HCT116 (cell line): ENCODE measurements at regions not wholly inside any gene's neighbourhood (a gene's known extent, or its start where the extent isn't known, plus 50 kb on each side); places are given as distances from the start of the nearest gene placed in this dataset.

Source experiments
- ATAC-seq: fragments of 200-7000 bp; cut with Tn5 transposase; 2 replicates; pipeline ENCODE4 v1.9.1; 2020; ENCODE audit warnings: mild to moderate bottlenecking, moderate library complexity
- BruUV-seq: library from RNA; stranded (reverse); fragments of 400-500 nt; replicated peaks from 2 replicates; lab custom pipeline; 2021; lab: Mats Ljungman, UMichigan
- CTCF ChIA-PET: fragments of 300-600 bp; sonication (Branson Sonifier 250); formaldehyde crosslinking; loops from one replicate; lab custom pipeline; 2021; ENCODE audit warnings: antibody characterized with exemption; lab: Charles Lee
- POLR2A ChIA-PET: fragments of 300-600, 350-600 bp; sonication (Branson Sonifier 250); formaldehyde crosslinking; loops from one replicate; lab custom pipeline; 2021; ENCODE audit warnings: antibody characterized with exemption; lab: Charles Lee
- RAD21 ChIA-PET, 2 experiments: fragments of 300-600 bp; sonication (Branson Sonifier 250); formaldehyde crosslinking; loops; one replicate each; lab custom pipeline; 2023; ENCODE audit warnings: low total read pairs in 2 of 2; ENCODE audit not compliant: uncharacterized antibody in 2 of 2, unreplicated experiment in 2 of 2, low non-redundant PET in 1 of 2; lab: Charles Lee
- DNase-seq: peaks from one replicate; pipeline ENCODE4 v3.0.0-alpha.2; 2010; ENCODE audit warnings: low read depth, low spot score
- H2AFZ ChIP-seq: fragments of 200-600 bp; shearing (Covaris generic), sonication (generic); 2 replicates; pipeline ENCODE4 v1.6.1; 2017; ENCODE audit warnings: low read depth, mixed run types, mixed read lengths, antibody characterized with exemption, low read length; ENCODE audit not compliant: poor library complexity, severe bottlenecking
- H3K27ac ChIP-seq: 2 replicates; pipeline ENCODE4 v1.5.1; 2012; ENCODE audit warnings: low read depth, low read length
- H3K27me3 ChIP-seq: fragments of 200-600 bp; sonication (generic); 2 replicates; pipeline ENCODE4 v1.6.1; 2016; ENCODE audit warnings: mixed run types, low read length, mixed read lengths; ENCODE audit not compliant: insufficient read depth
- H3K36me3 ChIP-seq, 2 experiments: fragments of 200-500 bp in 1 of 2; fragments of 200-600 bp in 1 of 2; sonication (Bioruptor generic) in 1 of 2; sonication (generic) in 1 of 2; 2 replicates each; pipeline versions ENCODE4 v1.5.1 to v1.6.1; 2014 to 2016; ENCODE audit warnings: low read length in 2 of 2, inconsistent platforms in 1 of 2, mixed read lengths in 1 of 2, mixed run types in 1 of 2; ENCODE audit not compliant: insufficient read depth in 2 of 2, control insufficient read depth in 1 of 2
- H3K4me1 ChIP-seq, 2 experiments: fragments of 200-600 bp in 1 of 2; sonication (generic) in 1 of 2; 2 replicates each; pipeline versions ENCODE4 v1.5.1 to v1.6.1; 2012 to 2017; ENCODE audit warnings: low read length in 2 of 2, inconsistent platforms in 1 of 2, mild to moderate bottlenecking in 1 of 2, mixed read lengths in 1 of 2, mixed run types in 1 of 2, moderate library complexity in 1 of 2; ENCODE audit not compliant: insufficient read depth in 2 of 2, control insufficient read depth in 1 of 2
- H3K4me2 ChIP-seq: fragments of 200-600 bp; sonication (generic); 2 replicates; pipeline ENCODE4 v1.6.1; 2017; ENCODE audit warnings: mixed run types, low read length, mixed read lengths
- H3K4me3 ChIP-seq, 2 experiments: fragments of 200-600 bp in 1 of 2; sonication (generic) in 1 of 2; replicated peaks in 1 of 2; 2 replicates each; pipeline ENCODE4 v1.5.1; 2011 to 2016; ENCODE audit warnings: low read length in 2 of 2, control low read depth in 1 of 2, low read depth in 1 of 2, mild to moderate bottlenecking in 1 of 2, mixed read lengths in 1 of 2, mixed run types in 1 of 2
- H3K79me2 ChIP-seq: fragments of 200-600 bp; sonication (generic); 2 replicates; pipeline ENCODE4 v1.6.1; 2017; ENCODE audit warnings: mild to moderate bottlenecking, mixed run types, low read length, moderate library complexity, mixed read lengths; ENCODE audit not compliant: insufficient read depth
- H3K9ac ChIP-seq: fragments of 200-600 bp; sonication (generic); 2 replicates; pipeline ENCODE4 v1.6.1; 2016; ENCODE audit warnings: low read length, mixed read lengths
- H3K9me2 ChIP-seq: fragments of 200-600 bp; sonication (generic), shearing (Covaris generic); 2 replicates; pipeline ENCODE4 v1.6.1; 2017; ENCODE audit warnings: mixed run types, mild to moderate bottlenecking, moderate library complexity; ENCODE audit not compliant: insufficient read depth
- H3K9me3 ChIP-seq, 2 experiments: fragments of 200-500 bp in 1 of 2; fragments of 200-600 bp in 1 of 2; sonication (Bioruptor generic) in 1 of 2; sonication (generic) in 1 of 2; 2 replicates each; pipeline ENCODE4 v1.6.1; 2014 to 2017; ENCODE audit warnings: low read length in 2 of 2, mixed read lengths in 2 of 2, inconsistent platforms in 1 of 2, low read depth in 1 of 2, mild to moderate bottlenecking in 1 of 2, mixed run types in 1 of 2, moderate library complexity in 1 of 2; ENCODE audit not compliant: control insufficient read depth in 1 of 2, insufficient read depth in 1 of 2
- H4K20me1 ChIP-seq: fragments of 200-600 bp; sonication (generic), shearing (Covaris generic); 2 replicates; pipeline ENCODE4 v1.6.1; 2017; ENCODE audit warnings: mixed run types, mild to moderate bottlenecking, moderate library complexity; ENCODE audit not compliant: insufficient read depth
- ATF3 ChIP-seq: IDR thresholded peaks from 2 replicates; pipeline ENCODE4 v1.6.1; 2012
- CBX3 ChIP-seq: IDR thresholded peaks from 2 replicates; pipeline ENCODE4 v1.6.1; 2012; ENCODE audit warnings: low read depth
- EZH2 ChIP-seq: fragments of 200-600 bp; sonication (generic); IDR thresholded peaks from 2 replicates; pipeline ENCODE4 v1.6.1; 2017; ENCODE audit warnings: antibody characterized with exemption, mixed run types
- FOSL1 ChIP-seq: IDR thresholded peaks from 2 replicates; pipeline ENCODE4 v1.6.1; 2012; ENCODE audit warnings: low read depth
- JUND ChIP-seq: IDR thresholded peaks from 2 replicates; pipeline ENCODE4 v1.6.1; 2012
- POLR2AphosphoS5 ChIP-seq: IDR thresholded peaks from 2 replicates; pipeline ENCODE4 v1.6.1; 2011; ENCODE audit warnings: mild to moderate bottlenecking, low read depth, low read length, moderate library complexity
- REST ChIP-seq: IDR thresholded peaks from 2 replicates; pipeline ENCODE4 v1.6.1; 2012; ENCODE audit warnings: low read depth
- SP1 ChIP-seq: IDR thresholded peaks from 2 replicates; pipeline ENCODE4 v1.6.1; 2012; ENCODE audit warnings: low read depth
- SRF ChIP-seq: IDR thresholded peaks from 2 replicates; pipeline ENCODE4 v1.6.1; 2012; ENCODE audit warnings: low read depth
- TCF7L2 ChIP-seq: IDR thresholded peaks from 2 replicates; pipeline ENCODE4 v1.7.0; 2011; ENCODE audit warnings: borderline replicate concordance, inconsistent platforms; ENCODE audit not compliant: insufficient read depth, insufficient read length; ENCODE audit errors: extremely low read depth
- YY1 ChIP-seq: IDR thresholded peaks from 2 replicates; pipeline ENCODE4 v1.6.1; 2011; ENCODE audit warnings: low read length, low read depth, moderate library complexity, mild to moderate bottlenecking; ENCODE audit not compliant: insufficient replicate concordance; ENCODE audit errors: extremely low read depth
- ZNF274 ChIP-seq: fragments of 200-500 bp; sonication (Bioruptor generic); IDR thresholded peaks from 2 replicates; pipeline ENCODE4 v1.6.1; 2014; ENCODE audit warnings: mild to moderate bottlenecking, low read depth, low read length, inconsistent platforms
- intact Hi-C: fragments of 100-400 bp; cut with micrococcal nuclease; formaldehyde crosslinking; loops from 2 replicates; pipeline ENCODE4 v1.10.0; 2022

DNA sequence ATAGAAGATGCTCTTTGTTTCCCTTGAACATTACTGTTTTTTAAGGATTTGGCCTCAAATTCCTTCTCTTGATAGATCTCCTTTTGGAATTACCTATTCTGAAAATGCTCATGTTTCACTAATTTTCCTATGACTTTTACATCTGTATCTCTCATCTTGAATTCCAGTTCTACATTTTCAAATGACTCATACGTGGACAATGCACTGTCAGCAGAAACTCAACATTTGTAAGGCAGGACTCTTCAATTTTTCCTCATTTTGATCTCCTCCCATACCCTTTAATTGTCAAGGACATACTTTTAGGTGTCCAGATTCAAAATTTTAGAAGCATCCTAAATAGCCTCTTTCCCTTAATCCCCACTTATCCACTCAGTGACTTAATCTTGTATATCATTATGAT lies 341.0 kb upstream of the RASGRP1 start:
- Histone ChIP-seq H4K20me1 (no peaks in the 10 kb centered on the region), H3K9me2 (no peaks in the 10 kb centered on the region), H3K27ac (no peak overlapping the region), H3K79me2 (no peaks in the 10 kb centered on the region), H3K4me3 (no peak overlapping the region), H3K9me3 (no peaks in the 10 kb centered on the region), H3K4me2 (no peak overlapping the region), H3K36me3 (no peaks in the 10 kb centered on the region), H3K27me3 (no peaks in the 10 kb centered on the region), H3K4me1 (no peaks in the 10 kb centered on the region), H3K9ac (no peak overlapping the region), H2AFZ (no peak overlapping the region)
- ChIA-PET POLR2A (no interaction called here), RAD21 (no interaction called here), CTCF (no interaction called here)
- DNase-seq, result no peak
- TF ChIP-seq CBX3, result no peak
- TF ChIP-seq SP1, result no peak
- no peak for TF ChIP-seq FOSL1
- TF ChIP-seq YY1, result no peak
- BruUV-seq, result no TSS peak
- intact Hi-C loops, result no loop called here
- no peak for ATAC-seq

DNA sequence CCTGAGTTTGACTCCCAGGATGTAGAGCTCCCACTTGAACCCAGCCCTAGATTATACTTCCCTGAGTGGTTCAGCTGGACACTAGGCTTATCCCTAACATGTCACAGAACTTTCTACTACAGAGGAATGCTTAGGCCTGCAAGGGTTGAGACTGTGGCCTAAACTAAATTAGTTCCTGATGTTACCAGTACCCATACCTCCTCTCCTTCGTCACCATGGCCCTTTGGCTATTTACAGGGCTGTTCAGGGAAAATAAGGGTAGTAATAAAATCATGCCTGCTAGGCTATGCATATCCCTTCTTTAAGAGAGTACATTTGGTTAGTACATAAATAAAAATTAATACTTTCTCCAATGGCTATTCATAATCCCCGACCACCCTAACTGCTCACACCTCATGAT lies 356.4 kb upstream of the RASGRP1 start:
- no peaks in the 10 kb centered on the region for H3K36me3 ChIP-seq
- H3K4me2 ChIP-seq, result no peak overlapping the region
- no peaks in the 10 kb centered on the region for H3K9me2 ChIP-seq
- no peaks in the 10 kb centered on the region for H3K27me3 ChIP-seq
- H3K4me3 ChIP-seq, result no peak overlapping the region
- BruUV-seq, result no TSS peak
- DNase-seq, result no peak
- H3K9ac ChIP-seq, result no peak overlapping the region
- intact Hi-C loops, result no loop called here
- no peak for ATAC-seq
- H3K9me3 ChIP-seq, result no peaks in the 10 kb centered on the region
- no peaks in the 10 kb centered on the region for H3K4me1 ChIP-seq
- TF ChIP-seq JUND (no peak), TCF7L2 (no peak), ZNF274 (no peak), CBX3 (no peak), REST (no peak), ATF3 (no peak), POLR2AphosphoS5 (no peak), EZH2 (no peak), SRF (no peak)
- H4K20me1 ChIP-seq, result no peaks in the 10 kb centered on the region
- CTCF ChIA-PET, result no interaction called here
- H2AFZ ChIP-seq, result no peak overlapping the region
- POLR2A ChIA-PET, result no interaction called here
- no peaks in the 10 kb centered on the region for H3K79me2 ChIP-seq
- no peak overlapping the region for H3K27ac ChIP-seq
- RAD21 ChIA-PET, result no interaction called here
